Hypothalamus (tissue), 51 donors: ENCODE measurements at regions not wholly inside any gene's neighbourhood (a gene's known extent, or its start where the extent isn't known, plus 50 kb on each side); places are given as distances from the start of the nearest gene placed in this dataset.

Experiments used
- DNase-seq, 51 donors: peaks; one replicate each; lab custom pipeline; 2025; lab: John Stamatoyannopoulos, UW

DNA sequence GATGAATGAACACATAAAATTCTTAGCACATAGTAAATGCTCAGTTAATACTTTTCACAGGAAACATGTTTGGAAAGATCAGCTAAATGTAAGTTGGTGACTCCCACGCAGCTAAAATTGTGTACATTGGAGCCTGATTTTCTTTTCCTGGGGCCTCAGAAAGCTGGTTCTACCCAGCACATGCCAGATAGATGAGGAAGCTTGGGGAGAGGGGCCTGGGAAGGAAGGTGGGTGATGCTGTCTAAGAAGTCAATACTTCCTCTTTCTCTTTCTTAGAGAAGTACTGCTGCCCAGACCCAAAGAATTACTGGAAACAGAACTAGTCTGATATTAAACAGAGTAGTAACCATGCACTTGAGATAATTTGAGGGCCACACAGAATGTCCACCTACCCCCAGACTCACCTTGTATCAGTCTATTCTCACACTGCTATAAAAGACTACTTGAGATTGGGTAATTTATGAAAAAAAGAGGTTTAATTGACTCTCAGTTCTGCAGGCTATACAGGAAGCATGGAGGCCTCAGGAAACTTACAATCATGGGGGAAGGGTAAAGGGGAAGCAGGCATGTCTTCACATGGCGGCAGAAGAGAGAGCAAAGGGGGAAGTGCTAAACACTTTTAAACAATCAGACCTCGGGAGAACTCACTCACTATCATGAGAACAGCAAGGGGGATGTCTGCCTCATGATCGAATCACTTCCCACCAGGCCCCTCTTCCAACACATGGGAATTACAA lies 123.3 kb upstream of the MED13L start:
- no peak for DNase-seq

DNA sequence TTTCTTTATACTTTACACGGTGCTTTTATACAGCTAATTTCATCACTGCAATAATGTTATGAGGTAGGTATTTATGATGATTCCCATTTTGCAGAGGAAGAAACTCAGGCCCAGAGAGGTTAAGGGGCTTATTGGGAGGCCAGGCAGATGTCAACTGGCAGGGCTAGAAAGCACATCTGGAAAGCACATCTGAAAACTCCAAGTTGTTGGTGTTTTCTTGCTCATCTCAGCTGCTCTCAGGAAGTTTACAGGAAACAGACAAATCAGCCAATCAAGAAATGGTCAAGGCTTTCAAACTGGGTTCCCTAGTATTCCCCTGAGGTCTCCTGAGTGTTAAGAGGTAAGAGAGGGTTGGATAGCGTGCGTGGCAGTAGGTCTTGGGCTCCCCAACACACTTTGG lies 124.1 kb upstream of the MED13L start:
- DNase-seq: no peak

DNA sequence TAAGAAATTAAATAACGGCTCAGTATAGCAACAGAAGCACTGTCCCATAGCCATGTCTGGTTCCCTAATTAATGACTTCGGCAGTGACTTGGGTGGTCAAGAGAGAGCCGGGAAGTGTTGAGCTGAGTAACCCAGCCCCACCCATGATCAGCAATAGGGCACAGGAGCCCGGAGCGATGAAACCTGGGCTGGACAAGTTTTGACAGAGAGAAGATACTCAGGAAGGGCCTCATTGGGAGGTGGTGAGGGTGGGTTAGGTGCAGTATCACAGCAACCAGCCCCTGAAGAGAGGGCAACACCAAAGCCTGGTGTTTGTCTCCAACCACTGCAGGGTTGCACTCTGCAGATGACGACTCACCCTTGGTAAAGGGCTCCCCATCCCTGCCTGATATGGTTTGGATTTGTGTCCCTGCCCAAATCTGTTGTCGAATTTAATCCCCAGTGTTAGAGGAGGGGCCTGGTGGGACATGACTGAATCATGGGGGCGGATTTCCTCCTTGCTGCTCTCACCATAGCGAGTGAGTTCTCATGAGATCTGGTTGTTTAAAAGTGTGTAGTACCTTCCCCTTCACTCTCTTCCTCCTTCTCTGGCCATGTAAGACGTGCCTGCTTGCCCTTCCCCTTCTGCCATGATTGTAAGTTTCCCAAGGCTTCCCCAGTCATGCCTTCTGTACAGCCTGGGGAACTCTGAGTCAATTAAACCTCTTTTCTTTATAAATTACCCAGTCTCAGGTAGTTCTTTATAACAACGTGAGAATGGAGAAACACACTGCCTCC lies 124.9 kb upstream of the MED13L start:
- no peak for DNase-seq

DNA sequence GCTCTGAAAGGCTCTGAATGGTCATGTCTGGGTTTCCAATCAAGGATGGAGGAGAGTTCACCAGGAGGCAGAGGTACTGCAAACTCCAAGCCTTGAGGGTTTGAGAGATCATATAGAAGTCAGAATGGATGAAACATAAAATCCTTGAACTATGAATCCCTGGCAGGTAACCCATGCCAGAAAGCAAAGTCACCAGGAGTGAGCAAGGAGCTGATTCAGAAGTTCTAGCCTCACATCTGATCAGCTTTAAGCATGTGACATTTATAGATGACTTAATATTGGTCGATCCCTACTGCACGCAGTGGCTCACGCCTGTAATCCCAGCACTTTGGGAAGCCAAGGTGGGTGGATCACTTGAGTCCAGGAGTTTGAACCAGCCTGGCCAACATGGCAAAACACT lies 126.1 kb upstream of the MED13L start:
- no peak for DNase-seq

DNA sequence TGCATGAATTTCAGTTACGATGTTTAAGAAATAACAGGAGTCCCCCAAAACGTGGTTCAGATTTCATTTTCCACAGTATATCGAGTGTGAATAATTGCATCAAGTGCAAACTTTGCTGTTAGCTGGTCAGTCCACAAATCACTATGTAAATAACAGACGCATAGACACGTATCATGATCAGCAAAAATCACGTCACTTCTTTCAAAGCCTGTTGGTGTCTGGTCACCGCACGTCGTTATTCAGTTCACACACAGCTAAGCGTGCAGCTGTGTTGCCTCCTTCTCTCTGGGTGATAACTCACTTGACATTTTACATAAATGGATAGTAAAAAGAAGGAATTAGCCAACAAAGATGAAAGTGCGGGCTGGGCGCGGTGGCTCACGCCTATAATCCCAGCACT lies 126.8 kb upstream of the MED13L start:
- no peak for DNase-seq

DNA sequence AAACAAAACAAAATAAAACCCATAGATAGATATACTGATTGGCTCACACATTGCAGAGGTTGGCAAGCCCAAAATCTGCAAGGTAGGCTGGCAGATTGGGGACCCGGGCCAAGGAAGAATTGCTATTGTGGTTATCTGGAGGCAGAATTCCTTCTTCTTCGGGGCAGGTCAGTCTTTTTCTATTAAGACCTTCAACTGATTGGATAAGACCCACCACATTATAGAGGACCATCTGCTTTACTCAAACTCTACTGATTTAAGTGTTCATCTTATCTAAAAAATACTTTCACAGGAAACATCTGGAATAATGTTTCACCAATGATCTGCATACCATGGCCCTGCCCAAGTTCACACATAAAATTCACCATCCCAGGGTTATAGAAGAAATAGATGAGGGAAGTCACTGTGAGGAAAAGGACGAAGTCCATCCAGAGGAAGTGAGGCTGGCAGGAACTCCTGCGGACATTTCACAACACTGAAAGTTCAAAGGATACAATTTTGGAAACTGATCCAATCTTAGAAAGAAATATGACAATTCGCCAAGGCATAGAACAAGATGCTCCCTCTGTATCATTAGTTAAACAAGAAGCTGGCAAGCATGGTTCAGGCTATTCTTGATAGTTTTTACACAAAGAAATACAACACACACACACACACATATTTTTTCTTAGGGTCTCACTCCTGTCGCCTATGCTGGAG lies 127.6 kb upstream of the MED13L start:
- no peak for DNase-seq

DNA sequence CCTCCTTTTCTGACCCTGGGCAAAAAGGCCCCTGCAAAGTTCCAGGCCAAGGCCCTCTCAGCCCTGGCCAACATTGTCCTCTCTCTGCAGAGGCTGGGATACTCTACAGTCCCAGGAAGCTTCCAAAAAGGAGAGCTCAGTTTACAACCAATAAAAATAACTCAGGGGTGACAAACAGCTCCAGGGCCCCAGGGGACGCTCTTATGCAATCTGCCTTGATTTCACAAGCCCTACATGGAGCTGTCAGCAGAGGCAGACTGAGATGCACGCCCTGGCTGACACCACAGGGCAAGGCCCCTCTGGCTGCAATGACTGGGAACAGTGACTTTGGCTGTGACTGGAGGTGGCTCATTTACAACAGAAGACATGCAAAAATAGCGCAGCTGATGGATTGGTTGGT lies 129.0 kb upstream of the MED13L start:
- peak in 15 of 51 donors; percentile 1 to 46 (median 10) for DNase-seq

DNA sequence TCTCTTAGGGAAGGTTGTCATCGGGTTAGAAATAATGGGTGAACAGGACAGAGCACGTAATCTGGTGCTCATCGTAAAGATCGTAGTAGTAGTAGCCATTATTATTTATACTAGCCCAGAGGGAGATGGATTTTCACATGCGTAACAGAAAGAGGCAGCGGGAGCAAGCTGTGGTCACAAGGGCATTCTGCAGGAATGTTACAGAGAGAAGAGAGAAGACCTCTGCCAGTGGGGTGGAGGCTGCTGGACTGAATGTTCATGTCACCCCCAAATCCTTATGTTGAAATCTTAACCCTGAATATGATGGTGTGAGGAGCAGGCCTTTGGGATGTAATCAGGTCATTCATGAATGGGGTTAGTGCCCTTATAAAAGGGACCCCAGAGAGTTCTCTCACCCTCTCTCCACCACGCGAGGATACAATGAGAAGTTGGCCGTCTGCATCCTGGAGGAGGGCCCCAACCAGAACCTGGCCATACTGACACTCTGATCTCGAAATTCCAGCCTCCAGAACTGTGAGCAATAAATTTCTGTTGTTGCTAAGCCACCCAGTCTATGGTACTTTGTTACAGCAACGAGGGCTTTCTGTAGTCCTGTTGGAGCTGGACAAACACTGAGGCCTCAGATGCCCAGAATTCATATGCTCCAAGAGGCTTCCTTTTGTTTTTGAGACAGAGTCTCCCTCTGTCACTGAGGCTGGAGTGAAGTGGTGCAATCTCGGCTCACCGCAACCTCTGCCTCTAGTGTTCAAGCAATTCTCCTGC lies 131.2 kb upstream of the MED13L start:
- no peak for DNase-seq

DNA sequence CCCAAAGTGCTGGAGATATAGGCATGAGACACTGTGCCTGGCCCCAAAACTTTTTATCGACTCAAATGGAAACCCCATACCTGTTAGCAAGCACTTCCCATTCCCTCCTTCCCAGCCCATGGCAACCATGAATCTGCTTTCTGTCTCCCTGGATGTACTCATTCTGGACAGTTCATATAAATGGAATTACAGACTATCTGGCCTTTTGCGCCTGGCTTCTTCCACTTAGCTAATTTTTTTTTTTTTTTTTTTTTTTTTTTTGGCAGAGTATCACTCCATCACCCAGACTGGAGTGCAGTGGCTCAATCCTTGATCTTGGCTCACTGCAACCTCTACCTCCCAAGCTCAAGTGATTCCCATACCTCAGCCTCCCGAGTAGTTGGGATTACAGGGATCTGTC lies 134.5 kb upstream of the MED13L start:
- no peak for DNase-seq

DNA sequence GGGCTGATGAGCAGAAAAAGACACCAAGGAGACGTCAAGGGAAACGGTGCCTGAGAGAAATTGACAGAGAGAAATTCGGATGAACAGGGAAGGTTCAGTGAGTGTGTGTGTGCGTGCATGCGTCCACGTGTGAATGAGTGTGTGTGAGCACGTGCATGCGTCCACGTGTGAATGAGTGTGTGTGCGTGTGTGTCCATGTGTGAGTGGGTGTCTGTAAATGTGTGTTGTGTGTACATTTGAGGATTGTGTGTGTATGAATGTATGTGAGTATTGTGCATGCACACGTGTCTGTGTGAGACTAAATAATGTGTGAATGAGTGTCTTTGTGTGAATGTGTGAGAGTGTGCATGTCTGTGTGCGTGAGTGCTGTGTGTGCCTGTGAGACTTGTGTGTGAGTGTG lies 137.4 kb upstream of the MED13L start:
- DNase-seq: no peak

DNA sequence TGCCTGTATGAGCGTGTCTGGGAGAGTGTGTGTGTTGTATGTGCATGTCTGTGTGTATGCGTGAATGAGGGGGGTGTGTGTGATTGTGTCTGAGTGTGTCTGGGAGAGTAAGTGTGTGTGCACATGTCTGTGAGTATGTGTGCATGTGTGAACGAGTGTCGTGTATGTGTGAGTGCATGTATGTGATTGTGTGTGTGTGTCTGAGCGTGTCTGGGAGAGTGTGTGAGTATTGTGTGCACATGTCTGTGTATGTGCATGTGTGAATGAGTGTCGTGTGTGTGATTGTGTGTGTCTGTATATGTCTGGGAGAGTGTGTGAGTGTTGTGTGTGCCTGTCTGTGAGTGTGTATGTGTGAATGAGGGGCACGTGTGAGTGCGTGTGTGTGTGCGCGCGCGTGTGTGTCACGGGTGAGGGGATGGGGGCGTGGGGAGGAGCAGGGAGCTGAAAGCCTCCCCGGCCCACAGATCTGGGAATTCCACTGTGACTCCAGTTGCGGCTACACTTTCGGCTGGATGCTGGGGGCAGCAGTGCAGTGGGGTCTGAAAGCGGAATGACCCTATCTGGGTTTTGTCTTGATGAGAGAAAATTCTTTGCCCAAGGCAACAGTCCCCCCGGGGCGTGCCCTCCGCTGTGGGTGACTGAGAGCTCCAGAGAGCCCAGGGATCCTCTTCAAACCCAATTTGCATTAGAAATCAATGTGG lies 138.1 kb upstream of the MED13L start:
- DNase-seq: no peak

DNA sequence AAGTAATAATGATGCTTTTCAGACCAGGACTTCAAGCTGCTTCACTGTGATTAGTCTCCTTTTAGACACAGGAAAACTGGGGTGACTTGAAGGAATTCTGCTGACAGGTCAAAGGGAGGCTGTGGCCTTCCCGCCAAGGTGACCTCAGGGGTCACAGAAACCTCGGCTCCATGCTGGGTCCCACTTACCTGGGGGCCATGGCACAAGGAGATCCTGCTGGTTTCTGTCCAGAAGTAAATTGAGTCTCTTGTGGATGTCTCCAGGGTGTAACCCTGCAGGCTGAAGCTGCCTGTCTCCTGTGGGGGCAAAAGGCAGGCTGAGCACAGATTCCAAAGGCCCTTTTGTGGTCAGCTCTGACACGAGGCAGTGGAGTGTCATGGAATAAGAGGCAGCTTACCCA lies 138.7 kb upstream of the MED13L start:
- DNase-seq: no peak

DNA sequence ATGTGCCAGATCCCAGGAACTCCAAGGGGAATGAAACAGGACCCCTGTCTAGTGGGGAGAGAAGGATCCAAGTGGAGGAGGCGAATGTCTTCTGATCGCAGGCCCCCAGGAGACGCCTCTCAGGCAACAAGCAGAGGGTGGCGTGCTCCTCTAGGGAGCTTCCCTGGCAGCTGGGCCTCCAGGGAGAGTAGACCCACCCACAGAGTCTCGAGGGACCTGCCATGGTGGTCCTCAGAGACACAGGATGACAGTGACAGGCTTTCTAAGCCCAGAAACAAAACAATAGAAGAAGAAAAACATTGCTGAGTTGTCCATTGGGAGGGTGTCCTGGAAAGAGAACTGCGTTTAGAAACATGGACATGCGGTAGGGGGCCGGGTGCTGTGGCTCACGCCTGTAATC lies 140.6 kb upstream of the MAP1LC3B2 start:
- DNase-seq: no peak

DNA sequence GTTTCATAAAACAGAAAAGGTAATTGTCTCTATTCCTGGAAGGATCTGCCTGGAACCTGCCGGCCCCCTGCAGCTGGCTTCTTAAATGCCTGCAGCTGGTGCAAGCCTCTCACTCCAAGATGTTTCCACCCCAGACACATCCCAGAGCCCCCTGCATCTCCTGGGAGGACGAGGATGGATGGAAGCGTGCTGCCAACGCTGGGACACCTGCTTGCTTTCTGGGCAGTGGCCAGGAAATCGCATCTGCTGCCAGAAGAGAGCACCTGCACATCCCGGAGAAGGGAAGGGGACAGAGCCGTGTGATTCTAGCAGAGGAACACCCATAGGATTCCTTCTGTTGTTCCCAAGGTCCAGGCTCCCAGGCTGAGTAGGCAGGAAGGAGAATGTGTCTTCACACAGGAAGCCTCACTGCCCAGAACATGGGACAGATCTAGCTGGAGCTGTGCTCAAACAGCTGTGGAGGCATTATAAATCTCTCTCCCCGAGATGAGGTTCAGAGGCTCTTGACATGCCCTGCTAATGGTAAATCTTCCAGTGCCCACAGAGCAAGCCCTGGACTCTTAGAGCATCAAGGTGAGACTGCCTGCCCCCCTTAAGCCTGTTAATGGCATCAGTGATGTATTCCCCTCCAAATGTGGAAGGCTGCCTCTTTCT lies 138.8 kb upstream of the MAP1LC3B2 start:
- no peak for DNase-seq

DNA sequence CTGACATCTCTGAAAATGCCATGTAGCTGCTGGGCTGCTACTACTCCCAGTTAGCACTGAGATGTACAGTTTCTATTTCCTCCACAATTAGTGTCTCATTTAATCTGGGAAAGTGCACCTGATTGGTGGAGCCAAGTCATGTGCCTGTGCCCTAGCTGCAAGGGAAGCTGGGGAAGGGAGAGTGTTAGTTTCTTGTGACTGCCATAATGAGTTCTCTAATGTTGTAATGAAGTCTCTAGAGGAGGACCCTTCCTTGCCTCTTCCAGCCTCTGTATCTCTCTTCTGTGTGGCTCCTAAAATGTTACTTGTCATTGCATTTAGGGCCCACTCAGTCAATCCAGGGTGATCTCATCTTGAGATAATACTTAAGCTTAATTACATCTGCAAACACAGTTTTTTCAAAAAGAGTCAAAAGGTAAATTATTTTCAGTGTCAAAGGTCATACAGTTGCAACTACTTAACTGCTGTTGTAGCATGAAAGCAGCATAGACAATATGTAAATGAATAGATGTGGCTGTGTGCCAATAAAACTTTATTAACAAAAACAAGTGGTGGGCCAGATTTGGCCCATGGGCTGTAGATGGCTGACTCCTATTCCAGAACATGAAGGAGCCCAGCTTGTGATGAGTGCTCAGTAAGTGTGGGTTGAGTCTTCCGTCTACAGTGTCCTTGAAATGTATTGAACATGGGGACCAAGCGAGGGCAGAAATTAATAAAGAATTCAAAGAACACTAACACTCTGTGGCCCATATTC lies 137.2 kb upstream of the MAP1LC3B2 start:
- DNase-seq: no peak

DNA sequence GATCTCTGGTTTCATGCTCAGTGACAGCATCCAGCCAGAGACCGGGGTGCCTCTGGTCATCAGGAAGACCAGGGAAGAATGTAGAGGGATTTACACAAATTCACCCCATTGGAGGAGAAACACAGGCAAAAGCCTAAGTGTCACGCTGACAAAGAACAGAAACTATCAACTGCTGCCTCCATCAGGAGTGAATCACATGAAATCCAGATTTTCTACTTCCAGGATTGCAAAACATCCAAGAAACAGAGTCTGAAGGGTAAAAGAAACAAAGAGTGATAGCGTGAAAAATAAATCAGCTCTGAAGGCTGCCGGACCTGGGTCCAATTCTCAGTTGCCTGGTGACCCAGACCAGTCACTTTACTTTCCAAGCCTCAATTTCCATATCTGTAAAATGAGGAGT lies 136.1 kb upstream of the MAP1LC3B2 start:
- DNase-seq: no peak

DNA sequence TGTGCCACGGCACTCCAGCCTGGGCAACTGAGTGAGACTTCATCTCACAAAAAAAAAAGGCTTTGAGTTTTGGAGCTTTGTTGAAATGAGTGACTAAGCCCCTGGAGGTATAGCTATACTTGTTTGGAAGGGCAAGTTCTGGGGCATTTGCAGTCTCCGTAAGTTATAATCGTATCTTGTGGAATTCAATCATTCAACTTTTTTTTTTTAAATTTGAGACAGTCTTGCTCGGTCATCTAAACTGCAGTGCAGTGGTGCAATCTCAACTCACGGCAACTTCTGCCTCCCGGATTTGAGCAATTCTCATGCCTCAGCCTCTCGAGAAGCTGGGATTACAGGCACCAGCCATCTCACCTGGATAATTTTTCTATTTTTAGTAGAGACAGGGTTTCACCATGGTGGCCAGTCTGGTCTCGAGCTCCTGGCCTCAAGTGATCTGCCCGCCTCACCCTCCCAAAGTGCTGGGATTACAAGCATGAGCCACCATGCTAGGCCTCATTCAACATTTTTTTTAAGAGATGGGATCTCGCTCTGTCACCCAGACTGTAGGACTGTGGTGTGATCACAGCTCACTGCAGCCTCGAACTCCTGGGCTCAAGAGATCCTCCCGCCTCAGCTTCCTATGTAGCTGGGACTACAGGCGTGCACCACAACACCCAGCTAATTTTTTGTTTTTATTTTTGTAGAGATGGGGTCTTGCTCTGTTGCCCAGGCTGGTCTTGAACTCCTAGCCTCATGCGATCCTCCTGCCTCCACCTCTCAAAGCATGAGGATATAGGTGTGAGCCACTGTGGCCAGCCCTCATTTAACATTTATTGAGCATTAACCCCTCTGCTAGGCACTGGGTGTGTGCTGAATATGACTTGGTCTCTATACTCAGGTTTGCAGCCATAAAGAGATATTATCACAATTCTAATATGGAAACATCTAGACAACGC lies 133.7 kb upstream of the MAP1LC3B2 start:
- DNase-seq: no peak
